Vagina (tissue), 2 donors: ENCODE measurements at regions not wholly inside any gene's neighbourhood (a gene's known extent, or its start where the extent isn't known, plus 50 kb on each side); places are given as distances from the start of the nearest gene placed in this dataset.

Source experiments
- POLR2A ChIP-seq, 2 donors: fragments of 450-650 bp; IDR thresholded peaks; one replicate each; pipeline ENCODE4 v1.6.1; 2017; ENCODE audit warnings: antibody characterized with exemption in 2 of 2, mild to moderate bottlenecking in 2 of 2, moderate library complexity in 2 of 2
- POLR2AphosphoS5 ChIP-seq, 2 donors: sonication (generic); formaldehyde crosslinking; IDR thresholded peaks; one replicate each; pipeline ENCODE4 v1.9.0; 2017; ENCODE audit warnings: antibody characterized with exemption in 2 of 2, mild to moderate bottlenecking in 2 of 2, low read depth in 1 of 2; ENCODE audit not compliant: insufficient read depth in 1 of 2
- TF ChIP-seq, protein P1 (sequence below), 3 experiments: fragments of 450-650 bp in 2 of 3; fragments of 200-600 bp in 1 of 3; sonication (generic) in 1 of 3; IDR thresholded peaks; one replicate each; pipeline ENCODE4 v1.5.1; 2017 to 2019; ENCODE audit warnings: antibody characterized with exemption in 3 of 3, mild to moderate bottlenecking in 2 of 3, moderate library complexity in 2 of 3

- TF ChIP-seq POLR2A (IDR thresholded peaks at IDR 0.05), result no peak
- TF ChIP-seq, protein P1, sequence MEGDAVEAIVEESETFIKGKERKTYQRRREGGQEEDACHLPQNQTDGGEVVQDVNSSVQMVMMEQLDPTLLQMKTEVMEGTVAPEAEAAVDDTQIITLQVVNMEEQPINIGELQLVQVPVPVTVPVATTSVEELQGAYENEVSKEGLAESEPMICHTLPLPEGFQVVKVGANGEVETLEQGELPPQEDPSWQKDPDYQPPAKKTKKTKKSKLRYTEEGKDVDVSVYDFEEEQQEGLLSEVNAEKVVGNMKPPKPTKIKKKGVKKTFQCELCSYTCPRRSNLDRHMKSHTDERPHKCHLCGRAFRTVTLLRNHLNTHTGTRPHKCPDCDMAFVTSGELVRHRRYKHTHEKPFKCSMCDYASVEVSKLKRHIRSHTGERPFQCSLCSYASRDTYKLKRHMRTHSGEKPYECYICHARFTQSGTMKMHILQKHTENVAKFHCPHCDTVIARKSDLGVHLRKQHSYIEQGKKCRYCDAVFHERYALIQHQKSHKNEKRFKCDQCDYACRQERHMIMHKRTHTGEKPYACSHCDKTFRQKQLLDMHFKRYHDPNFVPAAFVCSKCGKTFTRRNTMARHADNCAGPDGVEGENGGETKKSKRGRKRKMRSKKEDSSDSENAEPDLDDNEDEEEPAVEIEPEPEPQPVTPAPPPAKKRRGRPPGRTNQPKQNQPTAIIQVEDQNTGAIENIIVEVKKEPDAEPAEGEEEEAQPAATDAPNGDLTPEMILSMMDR (IDR thresholded peaks at IDR 0.05), result no peak
- TF ChIP-seq POLR2AphosphoS5 (IDR thresholded peaks at IDR 0.05; ENCODE audit: insufficient read depth in 1 of 2, low read depth in 1 of 2), result no peak
Observed at GRCh38 chrX:38970845-38971244, 169.6 kb downstream of the MID1IP1 start.
